Motor neuron (in vitro differentiated cells): ENCODE measurements at regions not wholly inside any gene's neighbourhood (a gene's known extent, or its start where the extent isn't known, plus 50 kb on each side); places are given as distances from the start of the nearest gene placed in this dataset.
A peak's percentile ranks its signal among the peaks of the same experiment; 100 is the strongest.

ENCODE experiments used
- ATAC-seq, 8 experiments: fragments of 200-7000 bp; cut with Tn5 transposase; replicated peaks in 6 of 8; 2 replicates each; pipeline ENCODE4 v1.8.0; 2021; ENCODE audit warnings: mild to moderate bottlenecking in 8 of 8, moderate library complexity in 8 of 8
- H3K27ac ChIP-seq, 2 donors: fragments of 250-450 bp; sonication (Bioruptor Pico); 2 replicates each; pipeline ENCODE4 v1.9.0; 2021; ENCODE audit warnings: antibody characterized with exemption in 2 of 2, mild to moderate bottlenecking in 2 of 2, moderate library complexity in 1 of 2
- H3K4me1 ChIP-seq, 2 donors: fragments of 250-450 bp; sonication (Bioruptor Pico); replicated peaks in 1 of 2; 2 replicates each; pipeline ENCODE4 v1.6.1; 2021; ENCODE audit warnings: antibody characterized with exemption in 2 of 2, mild to moderate bottlenecking in 2 of 2, moderate library complexity in 1 of 2
- H3K4me3 ChIP-seq, 5 donors: fragments of 250-450 bp; sonication (Bioruptor Pico); 2 replicates each; pipeline ENCODE4 v1.9.0; 2021; ENCODE audit warnings: antibody characterized with exemption in 5 of 5, mild to moderate bottlenecking in 5 of 5, moderate library complexity in 4 of 5
- WGBS, 10 experiments: fragments of 450-650 bp; shearing (Covaris generic); methylation state at CpG; one replicate each; pipeline ENCODE4 v1.0.0; 2022; 5-methylcytosine and 5-hydroxymethylcytosine counted together
- in situ Hi-C, 9 experiments: fragments of 400-800 bp; cut with MboI; loops; one replicate each; pipeline ENCODE4 v1.15.0; 2021; ENCODE audit warnings: low sequenced_read_pairs in 9 of 9, low pct_unique_long_range_greater_than_20kb in 2 of 9; ENCODE audit not compliant: unreplicated experiment in 9 of 9

GRCh38 chr14:81728447-81728846 lies 194.8 kb upstream of the SEL1L start:
- no peak for ATAC-seq
- Histone ChIP-seq H3K4me1 (peaks cover 4 to 5% of the 10 kb centered on the region in 2 donors), H3K27ac (no peak overlapping the region), H3K4me3 (no peak overlapping the region)
- in situ Hi-C loops = no loop called here
- 0 to 100% (median 65%) methylated on average over 1 to 2 of the region's 2 CpGs; no CpG with 5 or more reads in 2 of the 10 experiments for WGBS, 10 experiments

DNA sequence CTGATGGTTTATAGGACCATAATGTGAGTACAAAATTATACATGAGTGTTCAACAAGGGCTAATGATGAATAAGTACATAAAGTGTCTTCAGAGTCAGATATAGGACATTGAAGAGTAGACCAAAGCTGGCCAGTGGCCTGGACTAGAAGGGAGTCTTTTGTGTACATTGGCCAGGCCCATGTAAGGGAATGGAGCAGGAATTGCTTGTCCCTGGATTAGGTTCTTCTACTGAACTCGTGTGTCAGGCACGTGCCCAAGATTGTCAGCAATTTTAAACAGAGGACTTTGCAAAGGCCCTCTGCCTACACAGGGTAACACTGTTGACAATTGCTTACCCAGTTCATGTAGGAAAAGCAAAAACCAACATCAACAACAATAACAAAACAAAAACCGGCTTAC lies 196.0 kb upstream of the SEL1L start:
- 15 to 100% (median 88%) methylated on average over 1 to 3 of the region's 3 CpGs for WGBS, 10 experiments
- peaks cover 4 to 5% of the 10 kb centered on the region in 2 donors for H3K4me1 ChIP-seq
- no peak overlapping the region for H3K27ac ChIP-seq
- H3K4me3 ChIP-seq = no peak overlapping the region
- in situ Hi-C loops = no loop called here
- no peak for ATAC-seq

GRCh38 chr14:81737938-81738337 lies 204.3 kb upstream of the SEL1L start:
- Histone ChIP-seq H3K4me3 (no peak overlapping the region), H3K4me1 (no peaks in the 10 kb centered on the region), H3K27ac (no peak overlapping the region)
- no peak for ATAC-seq
- in situ Hi-C loops = no loop called here
- WGBS, 10 experiments = 22 to 100% (median 85%) methylated on average over 1 to 2 of the region's 2 CpGs; no CpG with 5 or more reads in 1 of the 10 experiments

- no peaks in the 10 kb centered on the region for H3K4me1 ChIP-seq
- in situ Hi-C loops = no loop called here
These were observed 205.4 kb upstream of the SEL1L start for GRCh38 chr14:81738946-81739659.

DNA sequence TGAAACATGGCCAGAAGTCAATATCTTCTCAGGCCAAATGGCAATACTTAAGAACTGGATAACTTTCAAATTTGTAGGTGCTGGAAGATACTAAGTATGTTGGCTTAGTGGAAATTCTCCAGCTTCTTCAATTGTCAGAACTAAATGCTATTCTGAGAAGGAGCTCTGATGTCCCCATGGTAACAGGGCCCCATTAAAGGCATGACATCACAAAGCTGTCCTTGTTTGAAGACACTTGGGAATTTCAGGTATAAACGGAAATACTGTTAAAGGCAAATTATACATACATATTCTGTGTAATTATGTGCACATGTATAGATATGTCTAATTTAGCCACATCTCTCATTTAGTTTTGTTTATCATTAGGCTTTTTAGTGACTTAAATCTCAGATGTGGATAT lies 210.0 kb upstream of the SEL1L start:
- H3K27ac ChIP-seq = no peak overlapping the region
- ATAC-seq = peak in 1 of 8 experiments; percentile 11
- in situ Hi-C loops = no loop called here
- peaks cover 3 to 9% of the 10 kb centered on the region in 2 donors for H3K4me1 ChIP-seq
- no peak overlapping the region for H3K4me3 ChIP-seq
- WGBS, 10 experiments = 0 to 100% (median 71%) methylated on average over 1 of the region's 1 CpG; no CpG with 5 or more reads in 3 of the 10 experiments

More at GRCh38 chr14:81738946-81739659, 205.4 kb upstream of the SEL1L start:
- H3K4me3 ChIP-seq = no peak overlapping the region
- 0 to 100% (median 65%) methylated on average over 1 to 4 of the region's 4 CpGs; no CpG with 5 or more reads in 1 of the 10 experiments for WGBS, 10 experiments
- H3K27ac ChIP-seq = no peak overlapping the region
- ATAC-seq = no peak

DNA sequence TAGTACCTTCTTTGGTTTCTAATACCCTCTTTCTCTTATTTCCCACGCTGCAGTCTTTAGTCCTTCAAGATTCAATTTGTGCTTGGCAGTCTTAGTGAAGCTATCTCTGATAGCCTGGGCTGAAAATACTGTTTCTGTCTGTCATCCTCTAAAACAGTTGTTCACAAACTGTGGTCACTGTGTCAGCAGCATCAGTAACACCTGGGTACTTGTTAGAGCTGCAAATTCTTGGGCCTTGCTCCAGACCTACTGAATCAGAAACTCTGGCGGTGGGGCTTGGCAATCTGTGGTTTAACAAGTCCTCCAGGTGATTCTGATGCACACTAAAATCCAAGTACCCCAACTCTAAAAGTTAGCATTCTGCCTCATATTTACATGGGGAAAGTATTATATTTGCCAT lies 217.5 kb upstream of the SEL1L start:
- in situ Hi-C loops = no loop called here
- H3K4me1 ChIP-seq = peaks cover 5 to 10% of the 10 kb centered on the region in 2 donors
- no peak for ATAC-seq
- no peak overlapping the region for H3K27ac ChIP-seq
- H3K4me3 ChIP-seq = no peak overlapping the region
- WGBS, 10 experiments = 0 to 100% (median 75%) methylated on average over 1 to 2 of the region's 2 CpGs; no CpG with 5 or more reads in 1 of the 10 experiments

GRCh38 chr14:81759541-81759940 lies 225.9 kb upstream of the SEL1L start:
- Histone ChIP-seq H3K27ac (no peak overlapping the region), H3K4me1 (no peaks in the 10 kb centered on the region), H3K4me3 (no peak overlapping the region)
- 0 to 100% (median 69%) methylated on average over 1 to 2 of the region's 2 CpGs for WGBS, 10 experiments
- in situ Hi-C loops = no loop called here
- no peak for ATAC-seq

GRCh38 chr14:81765651-81766275 lies 232.1 kb upstream of the SEL1L start:
- 0 to 90% (median 73%) methylated on average over 1 to 3 of the region's 3 CpGs; no CpG with 5 or more reads in 1 of the 10 experiments for WGBS, 10 experiments
- in situ Hi-C loops = no loop called here
- no peaks in the 10 kb centered on the region for H3K4me1 ChIP-seq

GRCh38 chr14:81766321-81766915 lies 232.8 kb upstream of the SEL1L start:
- in situ Hi-C loops = no loop called here
- 13 to 100% (median 60%) methylated on average over 1 to 4 of the region's 4 CpGs; no CpG with 5 or more reads in 1 of the 10 experiments for WGBS, 10 experiments
- no peak for ATAC-seq
- no peak overlapping the region for H3K4me3 ChIP-seq
- H3K4me1 ChIP-seq = no peaks in the 10 kb centered on the region
- H3K27ac ChIP-seq = no peak overlapping the region

More at GRCh38 chr14:81765651-81766275, 232.1 kb upstream of the SEL1L start:
- ATAC-seq = no peak
- Histone ChIP-seq H3K27ac (no peak overlapping the region), H3K4me3 (no peak overlapping the region)

DNA sequence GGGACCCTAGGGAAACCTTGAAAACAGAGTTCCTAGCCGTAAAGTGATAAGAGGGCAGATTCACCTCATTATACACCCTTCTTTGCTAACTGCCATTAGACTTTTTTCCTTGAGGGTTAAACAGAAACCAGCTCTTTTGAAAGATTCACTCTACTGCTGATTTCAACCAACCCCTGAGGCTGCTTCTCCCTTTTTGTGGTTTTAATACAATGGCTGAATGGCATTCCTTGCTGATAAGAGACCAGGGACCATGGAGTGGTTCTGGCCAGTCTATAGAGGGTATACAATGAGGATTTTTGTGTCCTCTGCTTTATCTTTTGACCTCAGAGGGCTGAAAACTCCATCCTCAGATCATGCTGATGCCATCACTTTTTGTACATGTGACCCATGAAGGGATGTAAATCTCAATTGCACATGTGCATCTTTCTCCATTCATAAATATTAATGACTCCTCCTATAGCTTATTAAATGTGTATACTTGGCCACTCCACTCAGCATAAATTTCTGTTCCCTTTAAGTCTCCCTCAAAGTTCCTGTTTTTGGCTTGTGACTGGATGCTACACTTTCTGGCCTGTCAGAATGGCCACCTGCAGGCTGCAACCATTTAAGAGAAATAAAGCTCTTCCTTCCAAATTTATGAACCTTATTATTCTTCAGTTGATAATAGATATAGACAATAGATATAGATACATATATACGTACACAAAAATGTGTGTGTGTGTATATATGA lies 233.8 kb upstream of the SEL1L start:
- in situ Hi-C loops = no loop called here
- no peaks in the 10 kb centered on the region for H3K4me1 ChIP-seq
- no peak overlapping the region for H3K27ac ChIP-seq
- no peak overlapping the region for H3K4me3 ChIP-seq
- no peak for ATAC-seq
- WGBS, 10 experiments = 13 to 100% (median 85%) methylated on average over 1 to 2 of the region's 2 CpGs; no CpG with 5 or more reads in 1 of the 10 experiments

GRCh38 chr14:81771651-81772275 lies 238.1 kb upstream of the SEL1L start:
- no peak overlapping the region for H3K4me3 ChIP-seq
- ATAC-seq = no peak
- in situ Hi-C loops = no loop called here
- H3K4me1 ChIP-seq = no peaks in the 10 kb centered on the region
- H3K27ac ChIP-seq = no peak overlapping the region

- Histone ChIP-seq H3K27ac (no peak overlapping the region), H3K4me1 (no peaks in the 10 kb centered on the region), H3K4me3 (no peak overlapping the region)
- WGBS, 10 experiments = 0 to 100% (median 89%) methylated on average over 1 of the region's 1 CpG; no CpG with 5 or more reads in 1 of the 10 experiments
- no peak for ATAC-seq
- in situ Hi-C loops = no loop called here
These were observed 238.7 kb upstream of the SEL1L start for GRCh38 chr14:81772381-81772780.

DNA sequence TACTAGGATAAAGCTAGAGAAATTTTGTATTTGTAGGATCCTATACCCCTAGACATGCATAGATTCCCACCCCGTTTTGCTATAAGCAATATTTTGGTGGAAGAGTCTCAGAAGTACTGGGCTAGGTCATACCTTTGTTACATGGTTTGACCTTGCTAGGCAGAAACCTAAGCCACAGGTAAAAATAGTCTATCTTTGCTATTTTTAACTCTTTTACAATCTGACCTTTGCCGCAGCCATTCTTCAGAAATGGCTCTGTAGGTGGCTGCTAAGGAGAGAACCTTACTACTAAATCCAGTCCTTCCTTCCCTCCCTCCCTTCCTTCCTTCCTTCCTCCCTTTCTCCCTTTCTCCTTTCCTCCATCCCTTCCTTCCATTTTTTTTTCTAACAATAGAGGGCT lies 242.9 kb upstream of the SEL1L start:
- in situ Hi-C loops = no loop called here

More for the DNA sequence above, 242.9 kb upstream of the SEL1L start:
- 11 to 100% (median 74%) methylated on average over 1 to 2 of the region's 2 CpGs for WGBS, 10 experiments
- H3K4me1 ChIP-seq = no peaks in the 10 kb centered on the region
- no peak overlapping the region for H3K27ac ChIP-seq
- H3K4me3 ChIP-seq = no peak overlapping the region
- no peak for ATAC-seq
